H1 (cell line): ENCODE measurements at regions not wholly inside any gene's neighbourhood (a gene's known extent, or its start where the extent isn't known, plus 50 kb on each side); places are given as distances from the start of the nearest gene placed in this dataset.

Experiments used
- CTCF ChIA-PET: fragments of 300-600 bp; sonication (Branson Sonifier 250); formaldehyde crosslinking; loops from one replicate; lab custom pipeline; 2021; ENCODE audit not compliant: partially characterized antibody; lab: Charles Lee
- POLR2A ChIA-PET: fragments of 300-600 bp; sonication (Branson Sonifier 250); formaldehyde crosslinking; loops from one replicate; lab custom pipeline; 2021; ENCODE audit warnings: inconsistent platforms; ENCODE audit not compliant: partially characterized antibody; lab: Charles Lee
- DNase-seq, 2 experiments: peaks; one replicate each; pipeline versions ENCODE4 v3.0.0 to v3.0.0-alpha.2; 2010 to 2022; ENCODE audit warnings: low spot score in 2 of 2, low read depth in 1 of 2, mixed read lengths in 1 of 2
- FAIRE-seq: peaks from 2 replicates; lab custom pipeline; 2011; peaks lifted over from hg19 to GRCh38; lab: Jason Lieb, UNC
- H2AFZ ChIP-seq: 2 replicates; pipeline ENCODE4 v1.8.1; 2012; ENCODE audit warnings: low read length, inconsistent platforms
- H2AK5ac ChIP-seq: 2 replicates; pipeline ENCODE4 v1.6.1; 2013; ENCODE audit warnings: low read depth, low read length
- H2BK120ac ChIP-seq: replicated peaks from 2 replicates; pipeline ENCODE3; 2013; ENCODE audit warnings: low read depth, low read length, inconsistent platforms
- H2BK12ac ChIP-seq: 2 replicates; pipeline ENCODE4 v1.6.1; 2013; ENCODE audit warnings: low read depth, low read length
- H2BK15ac ChIP-seq: 2 replicates; pipeline ENCODE4 v1.6.1; 2013; ENCODE audit warnings: low read length
- H2BK20ac ChIP-seq: 2 replicates; pipeline ENCODE4 v1.6.1; 2013; ENCODE audit warnings: low read length
- H2BK5ac ChIP-seq: 2 replicates; pipeline ENCODE4 v1.6.1; 2013; ENCODE audit warnings: low read depth, low read length
- H3K14ac ChIP-seq: 2 replicates; pipeline ENCODE4 v1.6.1; 2013; ENCODE audit warnings: inconsistent platforms; ENCODE audit not compliant: insufficient read length
- H3K18ac ChIP-seq: 2 replicates; pipeline ENCODE4 v1.6.1; 2013; ENCODE audit warnings: low read length; ENCODE audit errors: extremely low read depth
- H3K23ac ChIP-seq: 2 replicates; pipeline ENCODE4 v1.6.1; 2013; ENCODE audit warnings: inconsistent platforms; ENCODE audit not compliant: insufficient read length
- H3K23me2 ChIP-seq: 2 replicates; pipeline ENCODE4 v1.6.1; 2013; ENCODE audit warnings: low read depth, low read length
- H3K27ac ChIP-seq: 2 replicates; pipeline ENCODE4 v1.6.1; 2011; ENCODE audit warnings: low read depth, low read length, inconsistent platforms
- H3K27me3 ChIP-seq, 4 experiments: replicated peaks in 1 of 4; 1 replicate in 1 of 4; 2 replicates in 3 of 4; pipeline versions ENCODE4 v1.6.1 to v1.8.1; 2011 to 2013; ENCODE audit warnings: low read length in 3 of 4, mild to moderate bottlenecking in 3 of 4, inconsistent platforms in 2 of 4, mixed read lengths in 2 of 4, moderate library complexity in 1 of 4; ENCODE audit not compliant: control insufficient read depth in 3 of 4, insufficient read depth in 3 of 4; ENCODE audit errors: extremely low read depth in 1 of 4
- H3K36me3 ChIP-seq, 4 experiments: 2 replicates each; pipeline versions ENCODE4 v1.6.1 to v1.8.1; 2011 to 2013; ENCODE audit warnings: mild to moderate bottlenecking in 4 of 4, low read length in 3 of 4, moderate library complexity in 2 of 4, control low read depth in 1 of 4, inconsistent platforms in 1 of 4; ENCODE audit not compliant: insufficient read depth in 4 of 4, control insufficient read depth in 2 of 4
- H3K4ac ChIP-seq: replicated peaks from 2 replicates; pipeline ENCODE3; 2013; ENCODE audit warnings: low read length, low read depth, mixed read lengths, inconsistent platforms; ENCODE audit not compliant: insufficient read length
- H3K4me1 ChIP-seq, 4 experiments: replicated peaks in 1 of 4; 1 replicate in 1 of 4; 2 replicates in 3 of 4; pipeline versions ENCODE4 v1.6.1 to v1.8.1; 2011 to 2013; ENCODE audit warnings: low read length in 3 of 4, inconsistent platforms in 2 of 4, mixed read lengths in 1 of 4; ENCODE audit not compliant: insufficient read depth in 4 of 4, control insufficient read depth in 3 of 4
- H3K4me2 ChIP-seq, 2 experiments: 2 replicates each; pipeline versions ENCODE4 v1.6.1 to v1.8.1; 2011 to 2013; ENCODE audit warnings: low read depth in 2 of 2, low read length in 2 of 2, control low read depth in 1 of 2, inconsistent platforms in 1 of 2, mild to moderate bottlenecking in 1 of 2; ENCODE audit not compliant: insufficient read depth in 1 of 2
- H3K4me3 ChIP-seq, 4 experiments: fragments of 200-600, 300-600 bp in 1 of 4; sonication (generic), shearing (Covaris generic), sonication (Bioruptor Twin) in 1 of 4; 2 replicates each; pipeline versions ENCODE4 v1.5.1 to v1.8.1; 2011 to 2016; ENCODE audit warnings: low read length in 4 of 4, low read depth in 3 of 4, control low read depth in 2 of 4, inconsistent platforms in 2 of 4, mild to moderate bottlenecking in 2 of 4, mixed read lengths in 1 of 4, moderate library complexity in 1 of 4; ENCODE audit not compliant: insufficient read depth in 2 of 4; ENCODE audit errors: extremely low read depth in 1 of 4
- H3K56ac ChIP-seq: replicated peaks from 2 replicates; pipeline ENCODE3; 2013; ENCODE audit warnings: low read depth, mild to moderate bottlenecking, mixed read lengths, low read length, inconsistent platforms; ENCODE audit not compliant: insufficient read length
- H3K79me1 ChIP-seq: 2 replicates; pipeline ENCODE4 v1.6.1; 2013; ENCODE audit warnings: low read depth, low read length, control low read depth
- H3K79me2 ChIP-seq, 2 experiments: 2 replicates each; pipeline versions ENCODE4 v1.6.1 to v1.8.1; 2012 to 2013; ENCODE audit warnings: low read length in 2 of 2, mild to moderate bottlenecking in 2 of 2, inconsistent platforms in 1 of 2; ENCODE audit not compliant: insufficient read depth in 2 of 2, control insufficient read depth in 1 of 2
- H3K9ac ChIP-seq, 4 experiments: replicated peaks in 1 of 4; 1 replicate in 1 of 4; 2 replicates in 3 of 4; pipeline versions ENCODE4 v1.6.1 to v1.8.1; 2011 to 2013; ENCODE audit warnings: low read depth in 3 of 4, low read length in 3 of 4, control low read depth in 2 of 4, mild to moderate bottlenecking in 2 of 4, moderate library complexity in 2 of 4, inconsistent platforms in 1 of 4; ENCODE audit errors: extremely low read depth in 1 of 4
- H3K9me3 ChIP-seq, 2 experiments: 2 replicates each; pipeline versions ENCODE4 v1.6.1 to v1.8.1; 2012 to 2013; ENCODE audit warnings: mild to moderate bottlenecking in 2 of 2, moderate library complexity in 2 of 2, control low read depth in 1 of 2, inconsistent platforms in 1 of 2, low read depth in 1 of 2, low read length in 1 of 2, mixed read lengths in 1 of 2; ENCODE audit not compliant: insufficient read depth in 2 of 2
- H4K20me1 ChIP-seq, 2 experiments: replicated peaks in 1 of 2; 2 replicates each; pipeline versions ENCODE3 to v1.8.1; 2011 to 2013; ENCODE audit warnings: inconsistent platforms in 2 of 2, low read length in 2 of 2, mild to moderate bottlenecking in 1 of 2; ENCODE audit not compliant: insufficient read depth in 2 of 2, control insufficient read depth in 1 of 2
- H4K5ac ChIP-seq: 2 replicates; pipeline ENCODE4 v1.6.1; 2013; ENCODE audit warnings: low read length, low read depth, mixed read lengths, inconsistent platforms; ENCODE audit not compliant: insufficient read length
- H4K8ac ChIP-seq: 2 replicates; pipeline ENCODE4 v1.8.0; 2013; ENCODE audit warnings: mild to moderate bottlenecking, moderate library complexity, low read length, inconsistent platforms; ENCODE audit not compliant: insufficient read depth; ENCODE audit errors: extremely low read depth
- H4K91ac ChIP-seq: replicated peaks from 2 replicates; pipeline ENCODE3; 2013; ENCODE audit warnings: low read length, mixed read lengths, inconsistent platforms; ENCODE audit not compliant: insufficient read length
- BACH1 ChIP-seq: IDR thresholded peaks from 2 replicates; pipeline ENCODE4 v1.6.1; 2012; ENCODE audit warnings: low read length, improper control_type of control experiment
- EGR1 ChIP-seq: IDR thresholded peaks from 2 replicates; pipeline ENCODE4 v1.6.1; 2011; ENCODE audit warnings: low read depth, low read length, borderline replicate concordance
- GABPA ChIP-seq: IDR thresholded peaks from 2 replicates; pipeline ENCODE4 v1.6.1; 2011; ENCODE audit warnings: mild to moderate bottlenecking, low read length, moderate library complexity, borderline replicate concordance; ENCODE audit not compliant: insufficient read depth
- GTF2F1 ChIP-seq: IDR thresholded peaks from 2 replicates; pipeline ENCODE4 v1.6.1; 2012; ENCODE audit warnings: low read depth, low read length, improper control_type of control experiment, borderline replicate concordance
- KDM1A ChIP-seq: fragments of 200-600, 300-600 bp; sonication (generic); IDR thresholded peaks from 2 replicates; pipeline ENCODE4 v1.7.1; 2016; ENCODE audit warnings: mild to moderate bottlenecking, low read length, borderline replicate concordance
- MAFK ChIP-seq: IDR thresholded peaks from 2 replicates; pipeline ENCODE4 v1.6.1; 2012; ENCODE audit warnings: low read depth, mild to moderate bottlenecking, improper control_type of control experiment, low read length
- TAF1 ChIP-seq: IDR thresholded peaks from 2 replicates; pipeline ENCODE4 v1.6.1; 2011; ENCODE audit warnings: mild to moderate bottlenecking, low read depth, low read length
- WGBS, 2 experiments: shearing (Covaris generic) in 1 of 2; methylation state at CpG; one replicate each; pipeline versions ENCODE4 v1.1.6 to v1.1.7; 2013 to 2015; ENCODE audit warnings: low lambda C conversion rate in 2 of 2, mixed read lengths in 2 of 2, inconsistent platforms in 1 of 2, low coverage in 1 of 2, missing lambda C conversion rate in 1 of 2; ENCODE audit not compliant: insufficient replicate concordance in 2 of 2, insufficient coverage in 1 of 2, insufficient read length in 1 of 2; ENCODE audit errors: extremely low coverage in 1 of 2, missing lambda C conversion rate in 1 of 2; 5-methylcytosine and 5-hydroxymethylcytosine counted together
- TF ChIP-seq, protein P1 (sequence below): IDR thresholded peaks from 2 replicates; pipeline ENCODE4 v1.6.1; 2011; ENCODE audit warnings: low read depth, mild to moderate bottlenecking, low read length; ENCODE audit not compliant: insufficient read depth
- TF ChIP-seq, protein P2 (sequence below): IDR thresholded peaks from 2 replicates; pipeline ENCODE4 v1.6.1; 2011; ENCODE audit warnings: low read length, improper control_type of control experiment

DNA sequence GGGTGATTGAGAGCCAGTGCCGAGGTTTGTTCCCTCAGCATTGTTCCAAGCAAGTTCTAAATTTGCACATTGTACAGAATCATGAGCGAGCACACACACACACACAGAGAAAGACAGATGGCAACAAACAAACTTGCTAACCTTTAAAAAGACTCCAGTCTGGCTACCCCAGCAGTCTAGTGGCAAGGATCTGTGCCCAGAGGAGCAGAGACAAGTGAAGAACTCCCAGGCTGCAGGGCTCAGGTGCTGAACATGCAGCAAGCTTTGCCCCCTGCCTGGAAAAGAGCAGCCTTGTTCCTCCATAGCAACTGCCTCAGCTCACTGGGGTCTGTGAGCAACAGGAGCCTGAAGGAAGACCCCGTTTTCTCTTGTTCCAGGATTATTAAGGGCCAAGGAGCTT is 169.2 kb upstream of the CCDC68 start:
- Histone ChIP-seq H4K20me1 (no peaks in the 10 kb centered on the region), H2AK5ac (no peak overlapping the region), H2BK12ac (no peak overlapping the region), H3K79me2 (no peaks in the 10 kb centered on the region), H2BK20ac (no peak overlapping the region), H3K14ac (no peak overlapping the region), H3K4me3 (no peak overlapping the region), H3K27me3 (no peaks in the 10 kb centered on the region), H2AFZ (no peak overlapping the region), H3K23ac (no peak overlapping the region), H3K79me1 (no peaks in the 10 kb centered on the region), H3K4ac (no peak overlapping the region), H4K91ac (no peak overlapping the region), H3K9ac (no peak overlapping the region), H2BK15ac (no peak overlapping the region), H3K4me2 (no peak overlapping the region), H4K8ac (no peak overlapping the region), H3K23me2 (no peaks in the 10 kb centered on the region), H3K4me1 (no peaks in the 10 kb centered on the region), H3K27ac (no peak overlapping the region), H3K18ac (no peak overlapping the region), H3K36me3 (no peaks in the 10 kb centered on the region), H3K9me3 (no peaks in the 10 kb centered on the region), H4K5ac (no peak overlapping the region), H2BK5ac (no peak overlapping the region), H3K56ac (no peak overlapping the region), H2BK120ac (no peak overlapping the region)
- ChIA-PET POLR2A (no interaction called here), CTCF (interaction anchor here (0.6 kb wide), 2 partner anchors 27 to 106 kb away, joined by 4 read pairs; no protein-coding TSS in a partner anchor)
- TF ChIP-seq GTF2F1, result no peak
- no peak for TF ChIP-seq GABPA
- TF ChIP-seq EGR1, result no peak
- no peak for TF ChIP-seq BACH1
- TF ChIP-seq, protein P1, sequence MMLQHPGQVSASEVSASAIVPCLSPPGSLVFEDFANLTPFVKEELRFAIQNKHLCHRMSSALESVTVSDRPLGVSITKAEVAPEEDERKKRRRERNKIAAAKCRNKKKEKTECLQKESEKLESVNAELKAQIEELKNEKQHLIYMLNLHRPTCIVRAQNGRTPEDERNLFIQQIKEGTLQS, result no peak
- TF ChIP-seq, protein P2, sequence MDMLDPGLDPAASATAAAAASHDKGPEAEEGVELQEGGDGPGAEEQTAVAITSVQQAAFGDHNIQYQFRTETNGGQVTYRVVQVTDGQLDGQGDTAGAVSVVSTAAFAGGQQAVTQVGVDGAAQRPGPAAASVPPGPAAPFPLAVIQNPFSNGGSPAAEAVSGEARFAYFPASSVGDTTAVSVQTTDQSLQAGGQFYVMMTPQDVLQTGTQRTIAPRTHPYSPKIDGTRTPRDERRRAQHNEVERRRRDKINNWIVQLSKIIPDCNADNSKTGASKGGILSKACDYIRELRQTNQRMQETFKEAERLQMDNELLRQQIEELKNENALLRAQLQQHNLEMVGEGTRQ, result no peak
- no peak for TF ChIP-seq MAFK
- TF ChIP-seq KDM1A, result no peak
- no peak for TF ChIP-seq TAF1
- FAIRE-seq, result no peak
- WGBS, 2 experiments, result 94% methylated on average over 3 of the region's 3 CpGs; no CpG with 5 or more reads in 1 of the 2 experiments
- no peak for DNase-seq
